DMS53 (cell line): ENCODE measurements at regions not wholly inside any gene's neighbourhood (a gene's known extent, or its start where the extent isn't known, plus 50 kb on each side); places are given as distances from the start of the nearest gene placed in this dataset.

Experiments used
- DNase-seq: peaks from one replicate; lab custom pipeline; 2025; lab: John Stamatoyannopoulos, UW

DNA sequence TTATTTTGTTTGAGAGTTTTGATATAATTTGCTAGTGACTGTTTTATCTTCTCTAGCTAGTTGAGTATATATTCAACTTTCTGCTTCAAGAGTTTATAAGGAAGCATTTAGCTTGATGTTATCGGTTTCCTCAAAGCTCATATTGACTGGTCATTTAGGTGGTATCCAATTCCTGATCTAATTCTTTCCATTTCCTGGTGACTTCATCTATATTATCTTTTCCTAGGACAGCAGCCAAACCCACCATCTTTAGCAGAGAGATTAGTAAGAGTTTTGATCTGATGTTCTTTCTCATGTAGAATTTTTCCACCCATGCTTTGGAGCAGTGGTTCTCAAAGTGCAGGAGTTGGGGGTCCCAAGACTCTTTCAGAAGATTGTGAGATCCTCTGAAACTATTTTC is 148.6 kb upstream of the STT3B start:
- no peak for DNase-seq

DNA sequence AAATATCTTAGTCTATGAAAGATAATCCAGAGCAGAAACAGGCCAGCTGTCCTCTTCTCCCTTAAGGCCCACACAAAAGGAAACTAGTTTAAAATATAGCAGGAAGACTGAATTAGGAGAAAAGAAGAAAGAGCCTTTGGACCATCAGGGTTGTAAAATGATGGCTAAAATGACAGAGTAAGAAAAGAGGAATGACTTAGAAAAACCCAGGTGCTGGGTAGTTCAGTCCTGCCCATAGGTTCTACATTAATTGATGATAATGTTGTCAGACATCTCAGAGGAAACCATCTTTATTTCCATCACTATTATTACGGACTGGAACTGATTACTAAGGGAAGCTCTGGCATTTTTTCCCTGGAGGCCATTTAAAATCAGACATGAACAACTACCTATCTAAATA is 142.8 kb upstream of the STT3B start:
- no peak for DNase-seq

DNA sequence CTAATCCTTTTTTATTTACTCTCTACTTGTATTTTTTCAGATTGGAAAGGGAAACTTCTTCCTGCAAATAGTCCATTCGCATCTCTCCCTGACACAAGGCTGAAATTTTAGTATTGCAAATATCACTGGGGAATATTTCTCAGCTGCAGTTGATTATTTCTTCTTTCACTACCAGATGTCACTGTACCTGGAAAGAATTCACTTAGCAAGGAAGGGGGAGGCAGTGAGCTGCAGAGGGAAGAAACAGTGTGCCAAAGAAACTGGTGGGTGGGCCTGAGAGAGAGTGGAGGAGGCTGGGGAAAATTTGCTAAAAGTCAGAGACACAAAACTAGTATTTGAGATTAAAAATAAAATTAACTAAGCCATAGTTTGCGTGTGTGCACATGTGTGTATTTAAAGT is 142.3 kb upstream of the STT3B start:
- DNase-seq = no peak

DNA sequence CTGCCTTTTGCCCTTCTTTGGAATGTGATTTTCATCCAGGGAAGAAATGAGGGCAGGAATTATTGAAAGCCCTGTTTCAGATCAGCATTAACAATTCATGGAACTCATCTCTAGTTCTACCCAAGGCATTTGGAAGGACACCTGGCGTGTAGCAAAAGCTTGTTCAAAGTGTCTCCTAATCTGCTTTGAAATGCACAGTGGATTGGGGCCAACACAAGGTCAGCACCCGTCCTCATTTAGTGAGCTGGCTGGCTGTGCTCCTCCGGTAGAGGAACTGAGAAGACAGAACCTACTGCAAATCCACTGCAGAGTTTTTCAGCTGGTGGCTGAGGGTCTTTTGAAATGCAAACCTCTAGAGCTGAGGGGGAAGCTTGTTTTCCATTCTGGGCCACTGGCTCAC is 141.6 kb upstream of the STT3B start:
- no peak for DNase-seq

DNA sequence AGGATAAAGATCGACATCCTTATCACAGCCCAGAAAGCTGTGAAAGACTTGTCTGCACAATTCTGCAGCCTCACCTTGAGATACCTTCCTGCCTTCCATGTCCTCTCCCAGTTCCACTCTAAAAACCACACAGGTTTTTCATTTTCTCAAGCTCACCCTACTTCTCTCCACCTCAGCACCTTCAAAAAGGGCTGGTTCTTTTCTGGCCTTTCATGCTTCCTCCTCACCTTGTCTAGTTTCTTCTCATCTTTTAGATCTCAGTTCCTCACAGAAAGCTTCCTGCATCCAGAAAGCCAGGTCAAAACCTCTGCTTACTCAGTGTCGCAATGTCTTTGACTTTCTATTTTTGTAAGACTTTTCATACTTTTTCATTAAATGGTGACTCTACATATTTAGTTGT is 140.2 kb upstream of the STT3B start:
- DNase-seq = no peak

DNA sequence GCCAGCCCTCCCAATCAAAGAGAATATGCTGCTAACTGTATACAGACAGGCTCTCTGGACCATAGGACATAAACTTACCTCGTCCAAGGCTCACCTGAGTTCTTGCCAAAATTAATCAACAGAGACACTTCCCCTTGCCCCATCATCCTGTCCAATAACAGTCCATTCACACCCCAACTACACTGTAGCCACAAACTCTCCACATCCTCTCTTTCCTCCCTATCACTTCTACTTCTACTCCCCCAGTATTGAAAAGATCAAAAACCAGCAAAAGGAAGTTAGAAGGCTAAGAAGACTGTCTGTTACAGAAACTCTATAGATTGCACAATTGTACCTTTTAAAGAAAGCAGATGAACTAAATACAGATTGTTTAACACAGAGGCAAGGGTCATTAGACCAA is 133.5 kb upstream of the STT3B start:
- no peak for DNase-seq

DNA sequence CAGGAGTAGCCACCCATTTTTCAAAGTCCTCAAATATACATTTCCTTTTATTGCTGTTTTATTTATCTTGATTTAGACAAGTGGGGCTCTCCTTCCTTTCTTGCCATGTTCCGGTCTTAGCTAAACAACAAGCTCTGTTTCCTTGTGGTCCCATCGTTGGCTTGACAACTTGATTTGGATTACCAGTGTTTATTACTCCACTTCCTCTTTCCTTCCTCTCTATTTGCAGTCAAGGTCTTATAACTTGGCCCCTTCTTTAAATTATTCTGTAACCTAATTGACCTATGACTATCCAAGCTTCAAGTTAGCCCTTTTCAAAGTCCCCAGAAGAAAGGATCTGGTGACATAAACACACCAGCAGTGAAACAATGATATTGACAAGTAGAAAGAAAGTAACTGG is 130.6 kb upstream of the STT3B start:
- no peak for DNase-seq

DNA sequence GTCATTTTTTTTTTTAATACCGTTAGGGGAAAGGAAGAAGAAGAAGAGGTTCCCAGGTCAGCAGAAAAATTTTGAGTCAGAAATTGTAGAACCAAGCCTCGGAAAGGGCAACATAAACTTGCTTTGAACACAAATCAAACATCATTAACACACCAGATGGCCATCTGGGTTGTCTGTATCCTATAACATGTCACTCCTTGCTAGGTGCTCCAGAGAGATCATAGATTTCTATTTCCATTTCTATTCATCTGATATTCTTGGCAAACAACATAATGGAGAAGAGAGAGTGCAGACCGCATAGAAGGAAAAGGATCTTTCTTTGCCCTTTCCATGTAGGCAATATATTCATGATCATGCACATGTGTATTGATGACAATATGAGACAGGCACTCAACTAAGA is 129.5 kb upstream of the STT3B start:
- no peak for DNase-seq

DNA sequence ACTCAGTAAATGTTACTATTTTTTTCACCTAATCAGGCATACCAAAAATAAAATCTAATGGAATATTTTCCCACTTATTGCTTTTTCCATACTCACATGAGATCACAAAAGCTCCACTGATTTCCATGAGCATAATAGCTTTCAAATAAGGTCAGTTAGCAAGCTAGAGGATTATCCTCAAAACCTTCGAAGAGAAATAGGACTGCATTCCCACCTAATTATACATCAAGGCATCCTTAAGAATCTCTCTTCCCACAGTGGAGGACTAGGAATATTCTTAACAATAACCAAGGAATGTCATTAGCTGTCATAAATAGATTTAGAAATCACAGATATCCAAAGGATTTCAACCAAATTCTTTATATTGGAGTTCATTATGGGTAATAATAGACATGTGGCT is 127.9 kb upstream of the STT3B start:
- DNase-seq = no peak

DNA sequence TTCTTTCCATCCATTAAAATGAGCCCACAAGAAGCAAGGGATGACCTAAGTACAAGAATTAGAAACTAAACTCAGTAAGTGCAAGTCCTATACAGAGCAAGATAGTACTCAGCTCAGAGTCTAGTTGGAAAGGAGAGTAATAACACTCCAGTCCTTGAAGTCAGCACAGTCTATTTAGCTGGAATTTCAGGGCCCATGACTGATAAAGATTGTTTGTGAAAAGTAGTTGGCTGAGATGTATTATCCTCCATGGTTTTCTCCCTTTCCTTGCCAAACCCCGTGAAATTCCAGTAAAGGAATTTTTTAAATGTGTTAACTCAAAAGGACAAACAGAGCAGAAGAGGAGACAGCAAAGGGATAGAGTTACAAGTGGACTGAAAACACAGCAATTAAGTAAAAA is 127.2 kb upstream of the STT3B start:
- DNase-seq = no peak

DNA sequence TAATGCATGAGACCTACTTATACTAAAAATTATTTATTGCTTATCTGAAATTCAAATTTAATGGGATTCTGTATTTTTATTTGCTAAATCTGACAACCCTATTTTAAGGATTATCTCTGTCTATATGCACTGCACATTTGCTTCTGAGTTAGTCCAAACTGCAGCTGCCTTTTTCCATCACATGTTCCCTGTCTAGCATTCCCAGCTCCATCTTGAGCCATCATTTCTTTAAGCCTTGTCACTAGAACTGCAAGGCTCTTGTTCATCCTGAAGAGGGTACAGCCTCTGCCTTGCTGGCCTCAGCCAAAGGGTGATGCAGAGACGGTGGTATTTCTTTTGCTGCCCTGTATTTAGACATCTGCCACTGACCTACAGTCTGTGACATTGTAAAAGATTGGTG is 125.8 kb upstream of the STT3B start:
- DNase-seq = no peak

DNA sequence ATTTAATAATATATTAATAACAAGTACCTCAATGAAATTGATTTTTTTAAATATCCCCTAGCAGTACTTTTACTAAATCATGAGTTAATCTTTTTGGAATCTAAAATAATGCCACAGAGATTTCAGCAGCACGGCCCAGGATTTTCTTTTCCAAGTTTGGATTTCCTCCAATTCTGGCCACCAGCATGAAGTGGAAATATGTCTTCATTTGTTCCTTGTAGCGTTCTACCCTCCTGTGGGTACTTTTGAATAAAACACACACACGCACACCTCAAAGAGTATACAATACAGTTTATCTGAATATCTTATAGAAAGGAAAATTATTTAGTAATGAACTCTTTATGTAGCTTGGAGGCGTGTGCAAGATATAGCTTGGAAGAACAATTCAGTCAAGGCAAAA is 125.1 kb upstream of the STT3B start:
- no peak for DNase-seq

DNA sequence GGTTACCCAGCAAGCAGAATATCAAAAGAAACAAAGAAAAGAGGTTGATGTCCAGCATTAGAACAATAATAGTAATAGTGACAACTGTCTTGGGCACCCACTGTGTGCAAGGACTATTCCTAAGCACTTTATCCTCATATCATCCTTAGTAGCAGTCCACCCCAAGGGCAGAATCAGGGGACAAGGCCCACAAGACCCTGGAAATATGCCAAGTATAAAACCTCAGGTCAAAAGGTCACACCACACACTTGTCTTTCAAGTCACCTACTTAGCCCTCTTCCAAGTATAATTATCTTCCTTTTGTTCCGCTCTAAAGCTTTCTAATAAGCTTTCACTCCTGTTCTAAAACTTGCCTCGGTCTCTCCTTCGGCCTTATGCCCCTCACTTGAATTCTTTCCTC is 124.0 kb upstream of the STT3B start:
- no peak for DNase-seq

DNA sequence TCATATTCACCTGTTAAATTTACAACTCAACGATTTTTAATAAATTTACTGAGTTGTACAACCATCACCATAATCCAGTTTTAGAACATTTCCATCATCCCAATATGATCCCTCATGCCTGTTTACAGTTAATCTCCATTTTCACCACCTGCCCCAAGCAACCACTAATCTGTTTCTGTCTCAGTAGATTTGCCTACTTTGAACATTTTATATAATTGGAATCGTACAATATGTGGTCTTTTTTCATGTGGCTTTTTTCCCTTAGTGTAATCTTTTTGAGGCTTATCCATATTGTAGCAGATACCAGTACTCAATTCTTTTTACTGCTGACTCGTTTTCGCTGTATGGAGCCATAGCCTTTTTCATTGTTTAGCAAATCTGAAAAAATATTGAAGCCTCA is 123.3 kb upstream of the STT3B start:
- no peak for DNase-seq

DNA sequence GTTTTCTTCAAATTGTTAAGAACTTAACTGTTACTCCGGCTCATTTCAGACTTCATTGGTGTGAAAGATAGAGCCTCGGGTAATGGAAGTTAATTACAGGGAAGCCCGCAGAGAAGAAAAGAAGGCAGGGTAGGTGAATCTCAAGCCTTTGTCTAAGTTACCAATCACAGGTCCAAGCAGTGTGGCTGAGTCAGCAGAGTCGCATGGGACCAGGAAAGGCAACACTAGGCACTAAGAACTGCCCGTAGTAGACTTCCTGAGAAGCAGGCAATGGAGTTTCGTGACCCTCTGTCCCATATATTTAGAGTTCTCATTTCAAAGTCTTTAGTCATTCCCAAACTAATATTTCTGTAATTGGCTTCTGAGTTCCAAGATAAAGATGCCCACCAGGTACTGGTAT is 122.9 kb upstream of the STT3B start:
- DNase-seq = no peak

DNA sequence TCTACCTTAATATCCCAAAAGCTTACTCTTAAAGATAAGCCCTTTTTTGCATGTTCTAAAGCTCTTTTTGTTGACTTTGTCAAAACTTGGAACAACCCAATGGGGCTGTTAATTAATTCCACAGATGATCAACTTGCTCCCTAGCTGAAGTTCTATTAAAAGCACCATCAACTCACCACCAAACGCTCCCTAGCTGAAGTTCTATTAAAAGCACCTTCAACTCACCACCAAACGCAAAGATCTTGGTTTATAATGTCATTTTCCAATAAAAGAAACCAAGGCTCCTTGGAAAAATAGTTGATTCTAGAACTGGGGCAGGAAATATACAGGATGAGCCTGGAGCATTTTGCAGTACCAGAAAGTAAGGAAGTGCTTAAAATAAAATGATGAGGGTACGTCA is 122.3 kb upstream of the STT3B start:
- no peak for DNase-seq

DNA sequence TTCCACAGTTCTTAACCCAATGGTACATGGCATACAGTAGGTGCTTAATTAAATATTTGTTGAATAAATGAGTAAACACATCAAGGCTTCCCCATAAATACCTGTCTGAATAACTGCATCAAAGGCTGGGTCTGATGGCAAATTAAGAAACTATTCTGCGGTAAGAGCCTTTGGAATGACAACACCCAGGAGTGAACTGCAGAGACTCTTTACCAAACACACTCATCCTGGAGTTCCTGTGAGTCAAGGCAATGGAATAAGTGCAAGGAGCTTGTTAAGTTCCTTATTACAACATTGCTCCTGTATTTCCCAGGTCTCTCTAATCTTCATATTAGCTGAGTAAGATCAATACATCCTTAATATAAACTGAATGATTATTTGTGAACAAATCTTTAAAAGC is 119.9 kb upstream of the STT3B start:
- no peak for DNase-seq

DNA sequence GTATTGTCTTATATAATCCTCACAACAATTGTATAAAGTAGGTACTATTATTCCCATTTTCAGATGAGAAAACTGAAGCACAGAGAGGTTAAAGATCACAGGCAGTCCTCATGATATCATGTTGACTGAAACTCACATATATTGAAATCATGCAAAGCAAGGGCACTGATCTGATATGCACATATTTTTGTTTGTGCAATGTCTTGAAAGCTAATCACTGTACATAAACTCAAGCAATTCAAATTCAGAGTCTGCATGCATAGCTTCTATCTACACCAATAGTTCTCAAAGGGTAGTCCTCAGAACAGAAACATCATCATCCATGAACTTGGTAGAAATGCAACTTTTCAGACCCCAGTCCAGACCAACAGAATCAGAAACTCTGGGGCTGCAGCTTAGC is 119.2 kb upstream of the STT3B start:
- no peak for DNase-seq

DNA sequence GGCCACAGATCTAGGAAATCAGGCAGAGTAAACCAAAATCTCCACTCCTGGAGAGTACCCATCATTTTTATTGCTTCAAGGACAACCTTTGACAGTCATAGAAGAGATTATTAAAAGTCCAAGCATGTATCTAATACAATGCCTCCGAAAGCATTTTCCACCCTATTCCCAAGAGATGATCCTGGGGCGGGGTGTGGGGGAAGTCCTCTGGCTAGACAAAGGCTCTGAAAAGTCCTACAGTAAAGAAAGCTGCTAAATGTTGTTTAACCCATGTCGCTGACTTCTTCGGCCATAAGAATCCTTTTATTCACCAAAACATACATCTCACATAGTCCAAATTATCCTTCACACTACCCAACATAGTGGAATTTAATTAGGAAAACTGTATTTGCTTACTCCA is 115.7 kb upstream of the STT3B start:
- no peak for DNase-seq

DNA sequence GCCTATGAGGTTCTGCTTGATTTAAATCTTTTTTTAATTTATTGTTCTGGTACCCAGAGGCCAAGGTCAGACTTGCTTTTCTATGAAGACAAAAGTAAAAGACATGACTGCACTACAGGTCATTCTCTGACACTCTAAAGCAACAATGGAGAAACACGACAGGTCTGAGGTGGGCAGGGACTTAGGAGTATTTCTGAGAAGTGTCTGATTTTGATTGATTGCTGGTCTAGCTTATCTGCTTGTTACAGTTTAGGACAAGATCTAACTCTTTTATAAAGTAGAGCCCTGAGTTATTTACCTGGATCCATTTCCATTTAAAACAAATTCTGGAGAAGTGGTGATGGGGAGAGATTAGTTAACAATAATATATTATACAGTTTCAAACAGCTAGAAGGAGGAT is 115.2 kb upstream of the STT3B start:
- no peak for DNase-seq

DNA sequence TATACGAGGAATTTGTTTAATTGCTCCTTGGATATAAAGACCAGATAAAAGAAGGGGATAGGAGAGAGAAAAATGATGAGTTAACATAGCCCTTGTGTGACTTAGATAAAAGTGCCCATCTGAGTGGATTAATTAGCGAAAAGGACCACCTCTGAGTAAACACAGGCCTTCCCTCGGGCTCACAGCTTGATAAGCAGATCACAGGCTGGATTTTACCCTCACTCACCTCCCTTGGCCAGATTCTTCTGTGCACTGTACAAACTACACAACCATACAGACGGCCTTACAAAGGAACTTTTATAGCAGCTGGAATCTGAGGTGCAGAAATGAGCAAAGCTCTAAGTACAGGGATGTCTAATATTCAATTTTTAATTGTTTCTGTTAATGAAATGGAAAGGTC is 112.4 kb upstream of the STT3B start:
- no peak for DNase-seq

DNA sequence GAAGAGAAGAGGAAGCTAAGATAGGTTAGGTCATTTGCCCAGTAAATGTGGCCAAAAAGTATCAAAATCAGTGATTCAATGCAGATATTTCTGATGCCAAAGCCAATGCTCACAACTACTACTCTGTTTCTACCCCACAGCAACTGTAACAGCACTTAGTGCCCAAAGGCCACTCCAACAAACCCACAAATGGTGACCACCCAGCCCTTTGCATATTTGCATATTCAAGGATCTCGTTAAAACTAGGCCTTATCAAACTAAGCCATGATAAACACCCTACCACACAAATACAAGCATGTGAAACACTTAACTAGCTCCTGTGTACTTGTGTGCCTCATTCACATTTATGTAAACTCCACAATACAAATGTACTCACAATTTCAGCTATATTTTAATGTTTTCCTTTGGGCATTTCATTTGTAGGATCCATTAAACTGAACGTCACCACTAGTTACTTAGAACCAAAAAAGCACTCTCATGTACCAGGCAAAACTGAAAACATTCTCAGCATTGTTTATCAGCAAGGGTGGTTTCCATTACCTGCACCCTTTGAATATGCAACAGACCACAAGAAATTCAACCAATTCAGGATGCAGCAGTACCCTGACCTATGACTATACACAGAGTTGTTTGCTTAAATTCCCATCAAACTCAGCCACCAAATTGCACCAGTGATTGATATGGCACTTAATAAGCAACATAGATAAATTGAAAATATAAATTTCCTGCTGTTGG is 111.2 kb upstream of the STT3B start:
- no peak for DNase-seq

DNA sequence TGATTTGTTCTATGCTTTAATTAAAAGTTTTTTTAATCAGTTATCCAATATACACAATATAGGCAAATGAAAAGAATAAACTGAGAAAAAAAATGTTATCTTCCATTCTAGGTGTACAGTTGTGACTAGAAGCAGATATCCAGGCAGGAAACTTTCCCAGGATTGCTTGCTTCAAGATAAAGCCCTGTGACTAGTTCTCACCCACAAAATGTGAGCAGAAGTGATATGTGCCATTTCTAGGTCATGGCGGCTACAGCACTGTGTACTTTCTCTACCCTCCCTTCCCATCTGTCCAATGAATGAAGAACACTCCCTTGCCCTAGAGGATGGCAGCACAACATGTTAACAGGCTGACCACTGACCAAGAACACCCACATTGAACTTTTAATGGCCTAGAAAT is 110.5 kb upstream of the STT3B start:
- no peak for DNase-seq

DNA sequence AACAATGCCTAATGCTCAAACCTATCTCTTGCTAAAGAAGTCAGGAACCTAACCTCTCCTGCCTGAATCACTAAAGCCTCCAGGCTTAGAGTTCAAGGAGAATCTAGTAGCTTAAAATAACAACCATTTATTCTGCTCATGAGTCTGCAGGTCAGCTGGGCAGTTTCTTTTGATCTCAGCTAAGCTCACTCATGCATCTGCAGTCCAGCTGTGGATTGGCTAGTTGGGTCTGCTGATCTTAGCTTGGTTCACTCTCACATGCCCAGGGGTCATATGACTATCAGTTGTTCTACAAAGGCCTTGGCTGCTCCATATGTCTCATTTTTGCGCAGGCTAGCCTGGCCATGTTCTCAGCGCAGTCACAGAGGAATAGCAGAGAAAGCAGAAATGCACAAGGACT is 109.2 kb upstream of the STT3B start:
- DNase-seq = no peak

DNA sequence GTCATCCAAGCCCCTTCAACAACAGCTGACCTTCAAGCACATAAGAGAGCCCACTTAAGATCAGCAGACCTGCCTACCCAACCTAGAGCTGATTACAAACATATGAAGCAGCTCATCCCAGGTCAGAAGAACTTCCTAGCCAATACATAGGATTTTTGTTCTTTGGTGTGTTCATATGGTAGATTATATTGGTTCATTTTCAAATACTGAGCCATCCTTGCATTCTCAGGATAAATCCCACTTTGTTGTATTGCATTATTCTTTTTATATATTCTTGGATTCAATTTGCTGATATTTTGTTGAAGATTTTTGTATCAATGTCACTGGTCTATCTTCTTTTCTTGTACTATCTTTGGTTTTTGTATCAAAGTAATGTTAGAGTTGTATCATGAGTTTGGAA is 107.3 kb upstream of the STT3B start:
- DNase-seq = no peak
